ENCODE measurements at regions not wholly inside any gene's neighbourhood (a gene's known extent, or its start where the extent isn't known, plus 50 kb on each side); places are given as distances from the start of the nearest gene placed in this dataset.

DNA sequence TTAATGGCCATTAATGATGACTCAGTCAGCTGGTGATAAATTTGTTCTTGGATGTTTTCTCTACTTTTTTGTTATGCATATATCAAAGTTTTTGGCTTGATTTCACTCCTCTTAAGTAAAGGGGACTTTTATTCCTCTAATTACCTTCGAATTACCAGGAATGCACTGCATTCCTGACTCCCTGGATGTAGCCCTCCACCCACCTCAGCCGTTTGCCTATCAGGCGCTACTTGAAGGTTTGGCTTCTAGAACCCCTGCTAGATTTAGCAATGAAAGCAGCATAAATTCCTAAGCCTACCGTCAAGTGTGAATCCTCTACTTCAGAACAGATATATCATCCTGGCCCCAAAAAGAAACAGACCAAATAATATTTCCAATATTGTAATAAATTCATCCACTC is 387.8 kb upstream of the ADGRL2 start:
- H2AFZ ChIP-seq (ENCODE audit: low read depth, low read length, severe bottlenecking), result no peak overlapping the region
- no peaks in the 10 kb centered on the region for H3K9me2 ChIP-seq (replicated peaks; ENCODE audit: insufficient read depth, low read length)
- H3K4me3 ChIP-seq (ENCODE audit: insufficient read depth, low read length, poor library complexity, severe bottlenecking), result no peak overlapping the region
- H3K4me2 ChIP-seq (ENCODE audit: low read depth, low read length, poor library complexity, severe bottlenecking), result no peak overlapping the region
- H3F3A ChIP-seq (ENCODE audit: insufficient read depth), result no peaks in the 10 kb centered on the region
- no peaks in the 10 kb centered on the region for H3K27me3 ChIP-seq (ENCODE audit: low read length)
- H3K36me3 ChIP-seq (ENCODE audit: low read length), result no peaks in the 10 kb centered on the region
- no peak overlapping the region for H3K9ac ChIP-seq (ENCODE audit: low read length)
- H3K9me3 ChIP-seq (ENCODE audit: insufficient read depth, low read length), result no peaks in the 10 kb centered on the region
- no peak overlapping the region for H3K27ac ChIP-seq (ENCODE audit: low read depth, low read length)
- no peaks in the 10 kb centered on the region for H3K79me2 ChIP-seq (ENCODE audit: insufficient read depth, low read length)
- no peaks in the 10 kb centered on the region for H4K20me1 ChIP-seq (ENCODE audit: low read depth, low read length)
- no peak for TF ChIP-seq CTCF (IDR thresholded peaks at IDR 0.05; ENCODE audit: insufficient read depth, low read length, poor library complexity, severe bottlenecking)
- no peak for TF ChIP-seq EZH2phosphoT487 (conservative IDR thresholded peaks at IDR 0.05; ENCODE audit: low read length)

GRCh38 chr1:81410941-81411340 is 389.8 kb upstream of the ADGRL2 start:
- Histone ChIP-seq H3K9me2 (replicated peaks; ENCODE audit: insufficient read depth, low read length) (no peaks in the 10 kb centered on the region), H3K79me2 (ENCODE audit: insufficient read depth, low read length) (no peaks in the 10 kb centered on the region), H3K27me3 (ENCODE audit: low read length) (no peaks in the 10 kb centered on the region), H3F3A (ENCODE audit: insufficient read depth) (no peaks in the 10 kb centered on the region), H3K9ac (ENCODE audit: low read length) (no peak overlapping the region), H3K36me3 (ENCODE audit: low read length) (no peaks in the 10 kb centered on the region), H3K9me3 (ENCODE audit: insufficient read depth, low read length) (no peaks in the 10 kb centered on the region), H2AFZ (ENCODE audit: low read depth, low read length, severe bottlenecking) (no peak overlapping the region), H3K4me2 (ENCODE audit: low read depth, low read length, poor library complexity, severe bottlenecking) (no peak overlapping the region), H3K27ac (ENCODE audit: low read depth, low read length) (no peak overlapping the region), H3K4me3 (ENCODE audit: insufficient read depth, low read length, poor library complexity, severe bottlenecking) (no peak overlapping the region), H4K20me1 (ENCODE audit: low read depth, low read length) (no peaks in the 10 kb centered on the region)
- no peak for TF ChIP-seq CTCF (IDR thresholded peaks at IDR 0.05; ENCODE audit: insufficient read depth, low read length, poor library complexity, severe bottlenecking)

GRCh38 chr1:81410351-81410750 is 390.4 kb upstream of the ADGRL2 start:
- Histone ChIP-seq H3F3A (ENCODE audit: insufficient read depth) (no peaks in the 10 kb centered on the region), H3K27me3 (ENCODE audit: low read length) (no peaks in the 10 kb centered on the region), H2AFZ (ENCODE audit: low read depth, low read length, severe bottlenecking) (no peak overlapping the region), H3K9me3 (ENCODE audit: insufficient read depth, low read length) (no peaks in the 10 kb centered on the region), H3K9me2 (replicated peaks; ENCODE audit: insufficient read depth, low read length) (no peaks in the 10 kb centered on the region), H4K20me1 (ENCODE audit: low read depth, low read length) (no peaks in the 10 kb centered on the region), H3K36me3 (ENCODE audit: low read length) (no peaks in the 10 kb centered on the region), H3K4me3 (ENCODE audit: insufficient read depth, low read length, poor library complexity, severe bottlenecking) (no peak overlapping the region), H3K4me2 (ENCODE audit: low read depth, low read length, poor library complexity, severe bottlenecking) (no peak overlapping the region), H3K27ac (ENCODE audit: low read depth, low read length) (no peak overlapping the region), H3K79me2 (ENCODE audit: insufficient read depth, low read length) (no peaks in the 10 kb centered on the region), H3K9ac (ENCODE audit: low read length) (no peak overlapping the region)
- TF ChIP-seq EZH2phosphoT487 (conservative IDR thresholded peaks at IDR 0.05; ENCODE audit: low read length) (no peak), CTCF (IDR thresholded peaks at IDR 0.05; ENCODE audit: insufficient read depth, low read length, poor library complexity, severe bottlenecking) (no peak)

Data from SU-DHL-6 (cell line).